ENCODE measurements at regions not wholly inside any gene's neighbourhood (a gene's known extent, or its start where the extent isn't known, plus 50 kb on each side); places are given as distances from the start of the nearest gene placed in this dataset.

GRCh38 chr16:79991969-79992368, 391.4 kb upstream of the MAF start:
- Histone ChIP-seq H3K4me3 (no peak overlapping the region), H3K4me1 (replicated peaks in 1 of 2) (no peaks in the 10 kb centered on the region), H3K27me3 (no peaks in the 10 kb centered on the region), H3K27ac (no peak overlapping the region), H3K36me3 (replicated peaks in 1 of 2) (no peaks in the 10 kb centered on the region), H3K9me3 (replicated peaks in 1 of 3) (no peaks in the 10 kb centered on the region)
- intact Hi-C loops (cut with DNase I), result no loop called here
- 75 to 87% (median 85%) methylated on average over 4 of the region's 4 CpGs for WGBS, 4 donors
- no peak for DNase-seq
- TF ChIP-seq CTCF (IDR thresholded peaks at IDR 0.05), result no peak
- no peak for TF ChIP-seq POLR2A (IDR thresholded peaks at IDR 0.05)

- WGBS, 4 donors, result 80 to 90% (median 87%) methylated on average over 3 of the region's 3 CpGs
- Histone ChIP-seq H3K27me3 (no peaks in the 10 kb centered on the region), H3K36me3 (replicated peaks in 1 of 2) (no peaks in the 10 kb centered on the region), H3K4me1 (replicated peaks in 1 of 2) (no peaks in the 10 kb centered on the region), H3K9me3 (replicated peaks in 1 of 3) (no peaks in the 10 kb centered on the region), H3K27ac (no peak overlapping the region), H3K4me3 (no peak overlapping the region)
- DNase-seq, result no peak
- TF ChIP-seq CTCF (IDR thresholded peaks at IDR 0.05) (no peak), POLR2A (IDR thresholded peaks at IDR 0.05) (no peak)
- intact Hi-C loops (cut with DNase I), result no loop called here
Measured at GRCh38 chr16:79988721-79989220, 388.2 kb upstream of the MAF start.

- WGBS, 4 donors, result 87 to 100% (median 92%) methylated on average over 3 of the region's 3 CpGs
- no peak for TF ChIP-seq CTCF (IDR thresholded peaks at IDR 0.05)
- no peak for TF ChIP-seq POLR2A (IDR thresholded peaks at IDR 0.05)
- Histone ChIP-seq H3K4me1 (replicated peaks in 1 of 2) (no peaks in the 10 kb centered on the region), H3K36me3 (replicated peaks in 1 of 2) (no peaks in the 10 kb centered on the region), H3K4me3 (no peak overlapping the region), H3K27me3 (no peaks in the 10 kb centered on the region), H3K27ac (no peak overlapping the region), H3K9me3 (replicated peaks in 1 of 3) (no peaks in the 10 kb centered on the region)
- no peak for DNase-seq
- intact Hi-C loops (cut with DNase I), result no loop called here
Measured at GRCh38 chr16:79988089-79988488, 387.6 kb upstream of the MAF start.

GRCh38 chr16:79986352-79986751, 385.8 kb upstream of the MAF start:
- intact Hi-C loops (cut with DNase I), result no loop called here
- DNase-seq, result no peak
- TF ChIP-seq CTCF (IDR thresholded peaks at IDR 0.05), result no peak
- TF ChIP-seq POLR2A (IDR thresholded peaks at IDR 0.05), result no peak
- Histone ChIP-seq H3K27ac (no peak overlapping the region), H3K27me3 (no peaks in the 10 kb centered on the region), H3K4me3 (no peak overlapping the region), H3K4me1 (replicated peaks in 1 of 2) (peaks cover 0 to 2% of the 10 kb centered on the region in 2 donors), H3K36me3 (replicated peaks in 1 of 2) (no peaks in the 10 kb centered on the region), H3K9me3 (replicated peaks in 1 of 3) (no peaks in the 10 kb centered on the region)
- WGBS, 4 donors, result 77 to 87% (median 81%) methylated on average over 4 of the region's 4 CpGs
